ENCODE measurements at regions not wholly inside any gene's neighbourhood (a gene's known extent, or its start where the extent isn't known, plus 50 kb on each side); places are given as distances from the start of the nearest gene placed in this dataset.

GRCh38 chr16:6484081-6484480 is 848.6 kb upstream of the RBFOX1 start:
- Histone ChIP-seq H3K4me3 (ENCODE audit: low read depth, low read length) (no peak overlapping the region), H3K9me3 (ENCODE audit: control insufficient read depth, insufficient read depth, low read length) (peaks cover 13% of the 10 kb centered on the region), H3K27me3 (ENCODE audit: control insufficient read depth, insufficient read depth, low read length) (no peaks in the 10 kb centered on the region), H3K27ac (ENCODE audit: low read depth, low read length) (no peak overlapping the region)
- DNase-seq (ENCODE audit: low read depth, low spot score): no peak
- TF ChIP-seq CTCF (IDR thresholded peaks at IDR 0.05; ENCODE audit: low read depth, low read length): no peak
- ChIA-PET CTCF (no interaction called here), POLR2A (no interaction called here)

- Histone ChIP-seq H3K4me3 (ENCODE audit: low read depth, low read length) (no peak overlapping the region), H3K9me3 (ENCODE audit: control insufficient read depth, insufficient read depth, low read length) (peaks cover 13% of the 10 kb centered on the region), H3K27me3 (ENCODE audit: control insufficient read depth, insufficient read depth, low read length) (no peaks in the 10 kb centered on the region), H3K27ac (ENCODE audit: low read depth, low read length) (no peak overlapping the region)
- ChIA-PET POLR2A (no interaction called here), CTCF (no interaction called here)
- TF ChIP-seq CTCF (IDR thresholded peaks at IDR 0.05; ENCODE audit: low read depth, low read length): no peak
- DNase-seq (ENCODE audit: low read depth, low spot score): no peak
These were observed 849.1 kb upstream of the RBFOX1 start for GRCh38 chr16:6483469-6484033.

GRCh38 chr16:6482696-6483468 is 849.8 kb upstream of the RBFOX1 start:
- ChIA-PET CTCF (no interaction called here), POLR2A (no interaction called here)
- Histone ChIP-seq H3K4me3 (ENCODE audit: low read depth, low read length) (no peak overlapping the region), H3K27me3 (ENCODE audit: control insufficient read depth, insufficient read depth, low read length) (no peaks in the 10 kb centered on the region), H3K9me3 (ENCODE audit: control insufficient read depth, insufficient read depth, low read length) (peaks cover 13% of the 10 kb centered on the region), H3K27ac (ENCODE audit: low read depth, low read length) (no peak overlapping the region)
- DNase-seq (ENCODE audit: low read depth, low spot score): no peak
- TF ChIP-seq CTCF (IDR thresholded peaks at IDR 0.05; ENCODE audit: low read depth, low read length): no peak

- no peak overlapping the region for H3K4me3 ChIP-seq (ENCODE audit: low read depth, low read length)
- no peaks in the 10 kb centered on the region for H3K27me3 ChIP-seq (ENCODE audit: control insufficient read depth, insufficient read depth, low read length)
- H3K27ac ChIP-seq (ENCODE audit: low read depth, low read length): no peak overlapping the region
- no peak for DNase-seq (ENCODE audit: low read depth, low spot score)
- ChIA-PET CTCF (no interaction called here), POLR2A (no interaction called here)
- no peak for TF ChIP-seq CTCF (IDR thresholded peaks at IDR 0.05; ENCODE audit: low read depth, low read length)
- H3K9me3 ChIP-seq (ENCODE audit: control insufficient read depth, insufficient read depth, low read length): peaks cover 13% of the 10 kb centered on the region
These were observed 850.8 kb upstream of the RBFOX1 start for GRCh38 chr16:6481894-6482293.

GRCh38 chr16:6453742-6454141 is 878.9 kb upstream of the RBFOX1 start:
- peaks cover 20% of the 10 kb centered on the region; the same call in 1 of the 2 replicates for H3K9me3 ChIP-seq (ENCODE audit: control insufficient read depth, insufficient read depth, low read length)
- H3K4me3 ChIP-seq (ENCODE audit: low read depth, low read length): no peak overlapping the region
- H3K27me3 ChIP-seq (ENCODE audit: control insufficient read depth, insufficient read depth, low read length): no peaks in the 10 kb centered on the region
- POLR2A ChIA-PET: no interaction called here
- TF ChIP-seq CTCF (IDR thresholded peaks at IDR 0.05; ENCODE audit: low read depth, low read length): no peak
- no peak for DNase-seq (ENCODE audit: low read depth, low spot score)
- no peak overlapping the region for H3K27ac ChIP-seq (ENCODE audit: low read depth, low read length)
- CTCF ChIA-PET: no interaction called here
